ENCODE measurements at regions not wholly inside any gene's neighbourhood (a gene's known extent, or its start where the extent isn't known, plus 50 kb on each side); places are given as distances from the start of the nearest gene placed in this dataset.

GRCh38 chrX:118167361-118167760 lies 50.8 kb upstream of the KLHL13 start:
- no peak for DNase-seq (ENCODE audit: low spot score)

- DNase-seq (ENCODE audit: low spot score), result no peak
Measured at GRCh38 chrX:118171356-118171755, 54.7 kb upstream of the KLHL13 start.

DNA sequence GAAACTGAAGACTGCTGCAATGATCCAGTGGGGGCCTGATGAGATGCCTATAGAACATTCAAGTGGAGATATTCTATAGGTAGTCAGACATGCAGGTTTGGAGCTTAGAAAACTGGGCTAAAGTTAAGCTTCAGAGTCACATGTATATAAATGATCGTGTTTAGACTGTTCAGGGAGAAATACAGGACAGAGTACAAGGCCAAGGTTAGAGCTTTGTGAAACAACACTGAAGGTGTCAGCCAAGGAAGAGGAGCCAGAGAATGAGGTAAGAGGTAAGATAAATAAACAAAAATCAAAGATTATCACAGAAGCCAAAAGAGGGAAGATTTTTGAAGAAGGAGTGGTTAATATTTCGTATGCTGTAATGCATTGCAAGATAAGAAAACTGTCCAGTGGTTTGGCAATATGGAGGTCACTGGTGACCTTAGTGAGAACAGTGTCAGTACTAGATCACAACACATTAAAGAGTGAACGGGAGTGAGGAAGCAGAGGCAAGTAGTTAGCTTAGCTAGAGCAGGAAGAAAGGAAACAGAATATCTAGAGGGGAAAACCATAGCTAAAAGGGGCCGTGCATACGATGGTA lies 58.0 kb upstream of the KLHL13 start:
- no peak for DNase-seq (ENCODE audit: low spot score)

GRCh38 chrX:118177708-118178107 lies 61.1 kb upstream of the KLHL13 start:
- DNase-seq (ENCODE audit: low spot score), result no peak

GRCh38 chrX:118178450-118178849 lies 61.8 kb upstream of the KLHL13 start:
- DNase-seq (ENCODE audit: low spot score), result no peak

DNA sequence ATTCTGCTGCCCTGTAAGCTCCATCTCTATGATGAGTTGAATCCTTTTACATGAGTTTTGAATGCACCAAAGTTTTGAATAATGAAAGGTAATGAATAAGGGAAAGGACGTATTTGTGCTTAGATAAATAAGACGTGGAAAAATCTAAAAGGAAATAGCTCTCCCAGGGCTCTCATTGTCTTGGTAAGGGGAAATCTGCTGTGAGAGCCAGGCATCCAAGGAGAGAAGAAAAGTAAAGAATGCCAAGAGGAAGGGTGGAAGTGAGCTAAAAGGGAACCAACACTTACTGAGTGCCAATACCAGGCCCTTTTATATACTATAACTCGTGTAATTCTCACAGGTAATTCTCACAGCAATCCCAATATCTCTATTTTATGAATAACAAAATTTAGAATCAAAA lies 62.6 kb upstream of the KLHL13 start:
- DNase-seq (ENCODE audit: low spot score), result no peak

GRCh38 chrX:118179718-118180117 lies 63.1 kb upstream of the KLHL13 start:
- no peak for DNase-seq (ENCODE audit: low spot score)

DNA sequence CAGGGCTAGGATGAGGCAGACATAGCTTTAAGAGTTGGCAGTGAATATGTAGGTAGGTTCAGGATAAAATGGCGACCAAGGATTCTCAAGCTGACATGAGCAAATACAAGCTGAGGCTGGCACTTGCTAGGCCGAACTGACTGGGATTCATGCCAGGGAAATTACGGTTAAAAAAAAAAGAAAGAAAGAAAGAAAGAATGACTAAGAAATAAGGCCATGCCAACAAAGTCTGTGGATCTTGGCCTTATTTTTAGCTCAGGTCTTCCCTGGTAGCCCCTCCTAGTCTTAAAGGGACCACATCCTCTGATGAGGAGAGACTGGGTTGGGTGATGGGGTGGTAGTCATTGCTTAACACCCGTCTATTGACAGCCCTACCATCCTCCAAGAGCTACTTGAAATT lies 64.4 kb upstream of the KLHL13 start:
- DNase-seq (ENCODE audit: low spot score), result peak; percentile 4

DNA sequence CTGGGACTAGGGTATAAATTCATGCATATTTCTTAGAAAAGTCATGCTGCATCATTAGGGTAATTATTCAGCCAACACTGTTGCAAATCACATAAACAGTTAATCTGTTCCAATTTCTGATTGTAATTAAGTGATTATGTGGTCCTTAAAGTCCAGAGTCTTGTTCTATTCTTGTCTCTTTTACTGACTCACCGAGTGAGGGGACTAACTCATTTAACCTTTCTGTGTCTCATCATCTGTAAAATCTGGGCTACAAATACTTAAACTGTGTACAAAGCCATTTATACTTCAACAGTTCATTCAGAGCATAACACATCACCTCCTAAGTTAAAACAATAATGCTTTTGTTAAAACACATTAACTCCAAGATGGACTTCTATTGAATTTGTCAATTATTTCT lies 65.4 kb upstream of the KLHL13 start:
- DNase-seq (ENCODE audit: low spot score), result no peak

DNA sequence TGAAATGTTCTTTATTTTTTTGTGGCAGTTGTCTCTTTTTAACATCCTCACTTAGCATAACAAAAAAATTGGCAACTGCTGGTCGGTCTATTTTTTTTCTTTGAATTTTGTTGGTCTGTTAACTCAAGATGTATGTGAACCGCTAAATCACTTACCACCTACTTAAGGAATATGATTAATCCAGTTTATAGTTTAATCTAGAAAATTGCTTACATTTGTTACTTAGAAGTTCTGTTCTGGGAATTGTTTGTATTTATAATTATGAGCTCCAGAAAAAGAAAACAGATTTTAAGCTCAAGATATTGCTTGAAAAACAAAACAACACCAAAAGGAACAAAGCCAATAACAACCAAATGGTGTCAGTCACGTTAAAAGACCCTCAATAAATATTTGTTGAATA lies 66.1 kb upstream of the KLHL13 start:
- no peak for DNase-seq (ENCODE audit: low spot score)

GRCh38 chrX:118183606-118184005 lies 67.0 kb upstream of the KLHL13 start:
- no peak for DNase-seq (ENCODE audit: low spot score)

DNA sequence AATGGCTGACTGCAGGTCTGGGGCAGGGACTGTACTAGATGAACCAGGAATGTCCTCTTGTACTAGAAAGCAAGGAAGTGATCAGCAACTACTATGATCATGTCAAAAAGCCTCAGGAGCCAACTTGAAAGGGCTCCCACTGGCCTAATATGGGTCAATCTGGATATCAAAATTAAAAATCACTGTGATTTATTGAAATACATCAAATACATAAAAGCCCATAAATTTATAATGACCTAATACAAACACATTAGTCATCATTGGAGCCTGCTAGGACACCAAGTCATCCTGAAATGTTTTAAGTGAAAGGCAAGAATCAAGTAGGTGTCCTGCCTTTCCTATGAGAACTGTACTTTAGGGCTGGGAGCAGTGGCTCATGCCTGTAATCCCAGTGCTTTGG lies 70.5 kb upstream of the KLHL13 start:
- no peak for DNase-seq (ENCODE audit: low spot score)

GRCh38 chrX:118189000-118189399 lies 72.4 kb upstream of the KLHL13 start:
- no peak for DNase-seq (ENCODE audit: low spot score)

GRCh38 chrX:118189628-118190027 lies 73.0 kb upstream of the KLHL13 start:
- DNase-seq (ENCODE audit: low spot score), result no peak

DNA sequence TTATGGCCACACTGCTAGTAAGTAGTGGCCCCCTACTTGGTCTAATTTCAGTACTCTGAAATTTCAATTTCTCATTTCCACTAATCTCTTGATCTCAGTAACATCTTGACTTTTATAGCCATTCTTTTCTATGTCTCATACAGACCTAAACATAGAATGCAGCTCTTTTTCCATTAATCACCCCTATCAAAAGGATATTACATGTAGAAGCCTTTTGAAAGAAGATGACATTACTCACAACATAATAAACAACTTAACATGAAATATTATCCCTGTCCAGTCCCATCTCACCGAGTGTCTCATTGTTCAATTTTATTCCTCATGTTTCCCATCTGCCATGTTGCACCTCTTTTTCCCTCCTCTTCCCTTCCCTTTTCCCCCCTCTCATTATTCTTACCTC lies 81.1 kb upstream of the KLHL13 start:
- no peak for DNase-seq (ENCODE audit: low spot score)

- DNase-seq (ENCODE audit: low spot score), result no peak
Measured at GRCh38 chrX:118198577-118198976, 82.0 kb upstream of the KLHL13 start.

GRCh38 chrX:118199997-118200396 lies 83.4 kb upstream of the KLHL13 start:
- DNase-seq (ENCODE audit: low spot score), result no peak

- no peak for DNase-seq (ENCODE audit: low spot score)
Measured at GRCh38 chrX:118205421-118206395, 89.1 kb upstream of the KLHL13 start.

DNA sequence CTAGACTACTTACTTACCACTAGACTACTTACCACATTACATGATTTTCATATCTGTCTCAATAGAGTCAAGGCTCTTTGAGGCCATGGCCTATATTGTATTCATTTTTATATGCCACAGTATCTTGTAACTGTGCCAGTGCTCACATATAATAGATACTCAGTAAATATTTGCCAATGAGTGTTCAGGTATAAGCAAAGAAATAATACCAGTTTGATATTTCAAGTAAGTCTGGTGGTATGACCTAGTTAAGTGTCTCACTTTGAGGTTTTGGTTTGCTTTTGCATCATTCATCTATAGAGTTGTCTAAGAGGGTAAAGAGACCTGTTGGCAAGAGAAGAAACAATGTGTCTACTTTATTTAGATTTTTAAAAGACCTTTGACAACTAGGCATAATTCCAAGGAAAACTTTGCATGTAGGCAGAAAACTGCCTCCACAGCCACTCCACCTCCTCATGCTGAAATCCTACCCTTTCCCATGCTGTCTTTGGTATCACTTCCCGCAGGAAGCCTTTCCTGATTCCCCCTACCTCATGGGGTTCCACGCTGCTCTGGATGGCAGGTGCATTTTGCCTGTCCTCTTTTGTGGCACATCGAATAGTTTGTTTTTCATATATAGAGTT lies 91.3 kb upstream of the KLHL13 start:
- DNase-seq (ENCODE audit: low spot score), result no peak

DNA sequence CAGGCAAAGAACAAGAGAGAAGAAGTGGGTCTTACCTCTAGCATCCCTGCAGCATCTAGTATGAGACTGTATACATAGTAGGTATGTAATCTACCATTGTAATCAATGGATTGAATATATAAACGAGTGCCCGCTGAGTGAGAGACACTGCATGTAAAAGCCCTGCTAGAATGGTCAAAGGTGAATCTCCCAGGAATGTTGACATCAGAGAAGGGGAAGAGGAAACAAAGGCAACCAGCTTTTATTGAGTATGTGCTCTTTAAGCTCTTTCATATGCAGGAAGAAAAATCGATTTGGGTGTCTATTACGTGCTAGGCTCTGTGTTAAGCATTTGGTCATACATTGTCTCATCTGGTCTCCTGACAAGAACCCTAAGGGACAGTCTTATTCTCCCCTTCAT lies 91.9 kb upstream of the KLHL13 start:
- DNase-seq (ENCODE audit: low spot score), result no peak

DNA sequence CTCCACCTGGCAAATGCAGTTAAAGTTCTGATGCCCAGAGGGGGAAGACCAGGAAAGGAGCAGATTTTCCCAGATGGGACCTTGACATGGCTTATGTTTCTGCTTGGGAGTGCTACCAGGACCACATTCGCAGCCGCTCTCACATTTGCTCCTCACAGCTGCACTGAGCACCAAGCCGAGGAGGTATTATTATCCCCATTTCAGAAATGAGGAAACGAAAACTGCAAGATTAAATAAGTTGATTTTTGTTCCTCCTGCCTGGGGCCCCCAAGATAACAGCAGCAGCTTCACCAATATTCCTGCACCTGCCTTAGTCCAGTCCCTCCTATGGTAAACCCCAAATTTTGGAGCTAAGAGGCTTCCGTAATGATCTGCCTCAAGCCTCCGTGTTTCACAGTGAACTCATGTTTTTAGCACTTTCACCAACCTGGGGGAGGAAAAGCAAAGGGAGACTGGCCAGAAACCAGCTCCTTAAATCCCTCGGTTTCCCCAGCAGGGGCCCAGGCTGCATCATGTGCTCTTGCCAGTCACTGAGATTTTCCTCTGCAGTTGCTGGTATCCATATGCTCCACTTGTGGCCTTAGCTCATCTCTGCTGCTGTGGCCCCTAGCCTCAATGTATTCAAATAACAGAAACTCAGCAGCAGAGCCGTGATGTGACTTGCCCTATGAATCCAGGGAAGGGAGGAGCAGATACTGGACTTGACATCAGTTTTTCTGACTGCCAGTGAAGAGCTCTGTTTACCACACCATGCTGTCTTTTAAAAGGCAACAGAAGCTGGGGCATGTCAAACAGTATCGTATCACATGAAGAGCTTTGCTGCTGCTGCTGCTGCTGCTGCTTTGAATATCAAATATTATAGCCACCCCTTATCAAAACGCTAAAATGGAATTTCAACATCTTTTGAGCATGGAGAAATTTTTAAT lies 95.5 kb upstream of the KLHL13 start:
- no peak for DNase-seq (ENCODE audit: low spot score)

GRCh38 chrX:118212817-118213183 lies 96.2 kb upstream of the KLHL13 start:
- DNase-seq (ENCODE audit: low spot score), result no peak

Measured in AG20443 (cell line).